DOHH2 (cell line): ENCODE measurements at regions not wholly inside any gene's neighbourhood (a gene's known extent, or its start where the extent isn't known, plus 50 kb on each side); places are given as distances from the start of the nearest gene placed in this dataset.

ENCODE experiments used
- H3F3A ChIP-seq: fragments of 200-600 bp; sonication (generic), shearing (Covaris generic); 2 replicates; pipeline ENCODE4 v1.6.0; 2016; ENCODE audit warnings: antibody characterized with exemption, mild to moderate bottlenecking; ENCODE audit not compliant: control insufficient read depth, insufficient read depth
- H3K27ac ChIP-seq: fragments of 200-600 bp; sonication (generic); 2 replicates; pipeline ENCODE4 v1.5.1; 2014; ENCODE audit warnings: low read depth, mild to moderate bottlenecking, low read length, moderate library complexity
- H3K27me3 ChIP-seq: fragments of 200-600 bp; sonication (generic); 2 replicates; pipeline ENCODE4 v1.6.1; 2014; ENCODE audit warnings: mild to moderate bottlenecking, low read length, mixed read lengths; ENCODE audit not compliant: control insufficient read depth
- H3K36me3 ChIP-seq: fragments of 200-600 bp; sonication (generic); 2 replicates; pipeline ENCODE4 v1.6.1; 2014; ENCODE audit warnings: mild to moderate bottlenecking, low read length, moderate library complexity, mixed read lengths; ENCODE audit not compliant: control insufficient read depth
- H3K4me1 ChIP-seq: fragments of 200-600 bp; sonication (generic); 2 replicates; pipeline ENCODE4 v1.6.1; 2014; ENCODE audit warnings: mild to moderate bottlenecking, low read length, mixed read lengths; ENCODE audit not compliant: control insufficient read depth
- H3K4me2 ChIP-seq: fragments of 200-600 bp; sonication (generic); 2 replicates; pipeline ENCODE4 v1.6.0; 2014; ENCODE audit warnings: mild to moderate bottlenecking, low read length, moderate library complexity
- H3K4me3 ChIP-seq: fragments of 200-600 bp; sonication (generic); 2 replicates; pipeline ENCODE4 v1.5.1; 2014; ENCODE audit warnings: mild to moderate bottlenecking, low read length, mixed read lengths
- H3K79me2 ChIP-seq: fragments of 200-600 bp; sonication (generic); 2 replicates; pipeline ENCODE4 v1.6.1; 2014; ENCODE audit warnings: mild to moderate bottlenecking, low read length, mixed read lengths; ENCODE audit not compliant: control insufficient read depth
- H3K9me2 ChIP-seq: fragments of 200-600 bp; sonication (generic); replicated peaks from 2 replicates; pipeline ENCODE4 v1.6.1; 2014; ENCODE audit warnings: mild to moderate bottlenecking, low read length, mixed read lengths; ENCODE audit not compliant: control insufficient read depth
- H3K9me3 ChIP-seq: fragments of 200-600 bp; sonication (generic); 2 replicates; pipeline ENCODE4 v1.6.1; 2014; ENCODE audit warnings: antibody characterized with exemption, low read length, mixed read lengths; ENCODE audit not compliant: control insufficient read depth, insufficient read depth
- H4K20me1 ChIP-seq: fragments of 200-600 bp; sonication (generic); 2 replicates; pipeline ENCODE4 v1.6.0; 2014; ENCODE audit warnings: low read depth, mild to moderate bottlenecking, antibody characterized with exemption, low read length, moderate library complexity; ENCODE audit not compliant: control insufficient read depth, insufficient read depth
- CTCF ChIP-seq: fragments of 200-600 bp; sonication (generic); IDR thresholded peaks from one replicate; pipeline ENCODE4 v1.5.1; 2014; ENCODE audit warnings: antibody characterized with exemption, mild to moderate bottlenecking, low read depth, low read length; ENCODE audit not compliant: poor library complexity, severe bottlenecking
- EZH2phosphoT487 ChIP-seq: fragments of 200-600 bp; sonication (generic); IDR thresholded peaks from 2 replicates; pipeline ENCODE4 v1.6.1; 2017; ENCODE audit warnings: borderline replicate concordance, mild to moderate bottlenecking, antibody characterized with exemption, low read length, moderate library complexity, mixed read lengths

GRCh38 chr1:47569681-47570470 lies 132.0 kb downstream of the FOXD2 start:
- no peaks in the 10 kb centered on the region for H3K79me2 ChIP-seq
- no peak overlapping the region for H3K27ac ChIP-seq
- H3F3A ChIP-seq = no peaks in the 10 kb centered on the region
- no peak overlapping the region for H3K4me2 ChIP-seq
- no peaks in the 10 kb centered on the region for H3K9me3 ChIP-seq
- no peaks in the 10 kb centered on the region for H3K9me2 ChIP-seq
- H3K4me1 ChIP-seq = no peaks in the 10 kb centered on the region
- H4K20me1 ChIP-seq = no peaks in the 10 kb centered on the region
- no peaks in the 10 kb centered on the region for H3K27me3 ChIP-seq
- no peak overlapping the region for H3K4me3 ChIP-seq
- no peaks in the 10 kb centered on the region for H3K36me3 ChIP-seq
- TF ChIP-seq EZH2phosphoT487 = no peak
- no peak for TF ChIP-seq CTCF

GRCh38 chr1:47571161-47571560 lies 133.3 kb downstream of the FOXD2 start:
- Histone ChIP-seq H3K4me3 (no peak overlapping the region), H3K4me1 (no peaks in the 10 kb centered on the region), H3K27ac (no peak overlapping the region), H3K27me3 (no peaks in the 10 kb centered on the region), H3K36me3 (no peaks in the 10 kb centered on the region), H3K79me2 (no peaks in the 10 kb centered on the region), H3K4me2 (no peak overlapping the region), H4K20me1 (no peaks in the 10 kb centered on the region), H3K9me2 (no peaks in the 10 kb centered on the region), H3K9me3 (no peaks in the 10 kb centered on the region), H3F3A (no peaks in the 10 kb centered on the region)
- TF ChIP-seq EZH2phosphoT487 (no peak), CTCF (no peak)

- Histone ChIP-seq H3K9me3 (no peaks in the 10 kb centered on the region), H3K4me2 (no peak overlapping the region), H3K36me3 (no peaks in the 10 kb centered on the region), H4K20me1 (no peaks in the 10 kb centered on the region), H3K4me3 (no peak overlapping the region), H3F3A (no peaks in the 10 kb centered on the region), H3K9me2 (no peaks in the 10 kb centered on the region), H3K27ac (no peak overlapping the region), H3K79me2 (no peaks in the 10 kb centered on the region), H3K4me1 (no peaks in the 10 kb centered on the region), H3K27me3 (no peaks in the 10 kb centered on the region)
- no peak for TF ChIP-seq EZH2phosphoT487
- TF ChIP-seq CTCF = no peak
Observed at GRCh38 chr1:47571952-47572351, 134.1 kb downstream of the FOXD2 start.
